GM19372 (cell line): ENCODE measurements at regions not wholly inside any gene's neighbourhood (a gene's known extent, or its start where the extent isn't known, plus 50 kb on each side); places are given as distances from the start of the nearest gene placed in this dataset.

Experiments
- ATAC-seq: cut with Tn5 transposase; IDR thresholded peaks from one replicate; pipeline ENCODE4 v1.9.1; 2021; ENCODE audit warnings: mild to moderate bottlenecking, low read depth, moderate library complexity; ENCODE audit not compliant: unreplicated experiment

GRCh38 chr11:80610516-80610915 lies 1169.7 kb upstream of the TENM4 start:
- no peak for ATAC-seq

- ATAC-seq: no peak
Observed at GRCh38 chr11:80603472-80603871, 1162.6 kb upstream of the TENM4 start.

DNA sequence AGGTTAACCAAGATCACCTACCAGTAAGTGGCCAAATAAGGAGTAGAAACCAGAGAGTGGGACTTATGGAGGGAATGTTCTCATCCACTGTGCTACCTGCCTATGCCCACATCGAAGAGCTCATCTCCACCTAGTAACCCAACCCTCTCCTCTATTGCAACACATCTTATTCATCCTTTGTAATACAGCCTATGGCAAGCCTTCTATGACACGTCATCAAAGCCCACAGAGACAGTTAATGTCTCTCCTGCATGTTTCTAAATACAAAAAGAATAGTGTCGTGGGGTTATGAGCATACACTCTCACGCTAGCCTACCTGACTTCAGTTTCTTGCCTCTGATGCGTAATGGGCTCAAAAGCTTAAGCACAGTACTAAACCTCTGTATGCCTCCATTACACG lies 1158.1 kb upstream of the TENM4 start:
- no peak for ATAC-seq

- no peak for ATAC-seq
Observed at GRCh38 chr11:80596291-80596810, 1155.5 kb upstream of the TENM4 start.

- no peak for ATAC-seq
Observed at GRCh38 chr11:80595011-80595410, 1154.2 kb upstream of the TENM4 start.

- no peak for ATAC-seq
Observed at GRCh38 chr11:80593648-80594374, 1153.0 kb upstream of the TENM4 start.

DNA sequence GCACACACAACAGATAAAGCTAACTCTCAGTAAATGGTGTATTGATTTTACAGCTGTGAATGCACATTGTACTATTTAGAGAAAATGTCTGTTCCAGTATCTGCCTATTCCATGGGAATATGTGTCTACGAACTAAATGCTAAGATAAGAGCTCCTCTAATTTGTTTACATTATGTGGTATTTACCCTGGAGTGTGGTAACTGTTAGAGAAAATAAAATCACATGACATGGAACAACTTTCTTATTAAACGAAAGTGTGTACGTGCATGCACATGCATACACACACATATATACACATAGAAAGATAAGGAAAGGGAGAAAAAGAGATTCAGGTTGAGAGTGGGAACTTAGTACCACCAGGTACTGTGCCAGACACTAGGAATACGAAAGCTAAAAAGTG lies 1151.7 kb upstream of the TENM4 start:
- no peak for ATAC-seq

GRCh38 chr11:80587906-80588305 lies 1147.1 kb upstream of the TENM4 start:
- no peak for ATAC-seq

- ATAC-seq: no peak
Observed at GRCh38 chr11:80586464-80586863, 1145.6 kb upstream of the TENM4 start.

GRCh38 chr11:80584661-80585060 lies 1143.8 kb upstream of the TENM4 start:
- no peak for ATAC-seq

DNA sequence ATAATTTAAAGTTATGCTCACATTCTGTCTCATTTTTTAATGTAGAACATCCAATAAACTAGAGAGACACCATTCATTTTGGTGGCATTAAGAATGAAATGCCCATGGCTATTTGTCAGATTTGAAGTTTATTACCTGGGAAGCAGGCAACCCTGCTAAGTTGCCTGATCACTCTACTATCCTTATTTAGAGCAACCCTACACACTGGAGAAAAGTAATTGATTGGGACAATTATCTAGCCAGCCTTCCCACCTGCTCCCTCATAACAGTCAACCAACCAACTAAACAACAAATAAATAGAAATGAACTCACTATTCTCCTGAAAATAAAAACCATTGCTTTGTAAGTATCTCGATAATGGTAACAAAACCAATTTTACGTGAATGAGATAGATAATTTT lies 1129.0 kb upstream of the TENM4 start:
- ATAC-seq: no peak

- no peak for ATAC-seq
Observed at GRCh38 chr11:80565231-80565630, 1124.4 kb upstream of the TENM4 start.

GRCh38 chr11:80562523-80563125 lies 1121.8 kb upstream of the TENM4 start:
- ATAC-seq: no peak

- no peak for ATAC-seq
Observed at GRCh38 chr11:80559942-80560341, 1119.1 kb upstream of the TENM4 start.

DNA sequence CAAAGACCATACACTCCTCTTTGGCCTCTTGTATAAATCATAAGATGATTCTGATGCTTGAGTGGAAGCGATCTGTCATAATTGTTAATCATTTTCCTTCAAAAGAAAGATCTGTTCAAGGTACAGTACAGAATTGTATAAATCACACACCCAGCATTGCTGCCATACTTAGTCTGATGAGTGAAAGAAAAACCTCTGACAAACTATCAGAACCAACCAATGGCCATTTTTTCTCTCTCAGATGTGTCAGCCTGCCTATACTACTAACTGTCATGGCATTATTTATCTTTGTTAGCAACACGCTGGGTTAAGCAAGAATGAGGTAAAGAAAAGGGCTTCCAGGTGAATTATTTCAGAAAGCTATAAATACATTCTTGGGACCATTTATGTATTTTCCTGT lies 1112.7 kb upstream of the TENM4 start:
- no peak for ATAC-seq

GRCh38 chr11:80542704-80543103 lies 1101.9 kb upstream of the TENM4 start:
- no peak for ATAC-seq

- ATAC-seq: no peak
Observed at GRCh38 chr11:80538040-80538439, 1097.2 kb upstream of the TENM4 start.

- no peak for ATAC-seq
Observed at GRCh38 chr11:80533463-80533862, 1092.6 kb upstream of the TENM4 start.

GRCh38 chr11:80532633-80533232 lies 1091.9 kb upstream of the TENM4 start:
- ATAC-seq: no peak

GRCh38 chr11:80529726-80530125 lies 1088.9 kb upstream of the TENM4 start:
- no peak for ATAC-seq

- ATAC-seq: no peak
Observed at GRCh38 chr11:80525663-80526405, 1085.0 kb upstream of the TENM4 start.
